Iris pigment epithelial cell (primary cell): ENCODE measurements at regions not wholly inside any gene's neighbourhood (a gene's known extent, or its start where the extent isn't known, plus 50 kb on each side); places are given as distances from the start of the nearest gene placed in this dataset.
A peak's percentile ranks its signal among the peaks of the same experiment; 100 is the strongest.
"Not testable (repeated sequence)": the region's sequence is repeated elsewhere in the genome, so short reads cannot be mapped to it uniquely, and the experiment has no call there.

Experiments
- DNase-seq: peaks from one replicate; pipeline ENCODE4 v3.0.0-alpha.2; 2011; ENCODE audit warnings: low read depth

DNA sequence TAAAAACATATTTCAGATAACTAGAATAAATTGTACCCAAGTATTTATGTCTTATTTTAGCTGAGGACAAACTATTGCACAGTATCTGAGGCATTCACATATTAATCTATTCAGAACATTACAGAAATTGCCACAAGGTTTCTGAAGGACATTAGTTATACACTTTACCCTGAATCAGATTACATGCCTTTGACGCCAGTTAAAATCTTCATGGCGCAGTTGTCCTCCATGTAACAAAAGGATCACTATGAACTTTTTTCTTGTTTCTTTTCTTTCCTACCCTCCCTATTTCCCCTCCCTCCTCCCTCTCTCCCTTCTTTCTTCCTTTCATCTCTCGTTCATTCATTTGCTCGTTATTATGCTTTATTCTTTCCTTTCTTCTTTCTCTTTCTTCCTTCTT, 176.6 kb upstream of the KITLG start:
- DNase-seq: no peak

DNA sequence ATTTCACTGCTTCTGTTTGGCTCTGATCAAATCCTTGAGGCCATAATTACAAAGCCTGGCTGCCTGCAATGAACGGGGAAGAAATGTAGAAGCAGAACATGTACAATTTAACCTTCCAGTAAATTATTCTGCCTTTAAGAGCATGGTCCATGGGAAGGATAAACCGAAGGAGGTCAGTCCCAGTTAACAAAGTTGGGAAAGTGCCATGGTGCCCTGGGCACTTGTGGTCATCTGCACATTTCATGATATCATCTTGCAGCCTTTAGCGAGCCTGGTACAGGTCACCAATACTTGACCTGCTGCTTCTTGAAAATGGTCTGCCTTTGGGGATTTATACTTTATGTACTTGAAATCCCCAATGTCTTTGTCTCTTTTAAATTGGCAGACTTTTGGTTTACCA, 175.9 kb upstream of the KITLG start:
- DNase-seq: no peak

DNA sequence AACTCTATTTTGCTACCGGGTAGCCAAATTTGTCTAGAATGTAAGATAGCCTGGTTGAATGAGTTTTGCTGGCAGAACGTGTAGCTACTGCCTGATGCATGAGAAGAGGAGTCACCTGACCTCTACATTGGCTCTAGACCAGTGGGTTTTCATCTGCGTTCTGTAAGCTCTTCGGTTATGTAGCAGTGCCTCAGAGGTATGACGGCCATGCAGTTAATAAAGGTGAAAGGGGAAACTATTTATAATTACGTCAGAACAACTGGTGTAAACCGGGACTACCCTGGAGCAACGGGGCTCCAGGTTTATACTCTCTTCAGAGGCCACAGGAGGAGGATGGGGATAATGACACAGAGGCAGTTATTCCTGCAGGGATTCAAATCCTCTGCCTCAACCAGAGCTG, 173.4 kb upstream of the KITLG start:
- DNase-seq: no peak

DNA sequence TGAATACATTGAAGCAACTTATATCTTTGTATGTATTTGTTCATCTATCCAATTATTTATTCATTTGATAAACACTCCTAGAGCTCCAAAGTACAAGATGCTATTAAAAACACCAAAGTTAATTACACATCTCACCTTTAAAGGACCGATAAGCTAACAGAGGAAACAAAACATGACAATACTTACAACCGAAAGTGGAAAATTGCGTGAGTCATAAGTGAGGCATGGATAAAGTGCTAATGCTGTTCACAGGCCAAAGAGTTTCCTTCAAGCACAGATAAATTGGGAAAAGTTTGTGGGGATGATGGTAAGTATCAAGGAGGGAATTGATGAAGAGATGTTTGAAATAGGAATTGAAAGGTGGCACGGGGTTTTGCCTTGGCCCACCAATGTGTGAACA, 172.8 kb upstream of the KITLG start:
- peak; percentile 73 for DNase-seq

DNA sequence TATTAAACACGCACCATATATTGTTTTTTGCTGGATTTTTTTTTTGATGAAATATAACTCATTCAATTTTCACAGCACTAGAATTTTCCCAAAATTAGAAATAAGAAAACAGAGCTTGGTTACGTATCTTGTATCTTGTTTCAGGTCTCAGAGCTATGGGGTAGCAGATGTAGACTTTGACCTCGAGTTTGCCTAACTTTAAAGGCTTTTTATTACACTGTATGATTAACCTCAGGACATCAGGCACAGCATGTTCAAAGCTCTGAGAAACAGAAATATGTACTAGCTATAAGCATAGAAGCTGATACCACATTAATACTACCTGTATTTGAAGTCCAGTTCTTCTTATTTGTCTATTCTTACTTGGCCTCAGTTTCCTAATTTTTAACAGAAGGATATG, 171.9 kb upstream of the KITLG start:
- no peak for DNase-seq

DNA sequence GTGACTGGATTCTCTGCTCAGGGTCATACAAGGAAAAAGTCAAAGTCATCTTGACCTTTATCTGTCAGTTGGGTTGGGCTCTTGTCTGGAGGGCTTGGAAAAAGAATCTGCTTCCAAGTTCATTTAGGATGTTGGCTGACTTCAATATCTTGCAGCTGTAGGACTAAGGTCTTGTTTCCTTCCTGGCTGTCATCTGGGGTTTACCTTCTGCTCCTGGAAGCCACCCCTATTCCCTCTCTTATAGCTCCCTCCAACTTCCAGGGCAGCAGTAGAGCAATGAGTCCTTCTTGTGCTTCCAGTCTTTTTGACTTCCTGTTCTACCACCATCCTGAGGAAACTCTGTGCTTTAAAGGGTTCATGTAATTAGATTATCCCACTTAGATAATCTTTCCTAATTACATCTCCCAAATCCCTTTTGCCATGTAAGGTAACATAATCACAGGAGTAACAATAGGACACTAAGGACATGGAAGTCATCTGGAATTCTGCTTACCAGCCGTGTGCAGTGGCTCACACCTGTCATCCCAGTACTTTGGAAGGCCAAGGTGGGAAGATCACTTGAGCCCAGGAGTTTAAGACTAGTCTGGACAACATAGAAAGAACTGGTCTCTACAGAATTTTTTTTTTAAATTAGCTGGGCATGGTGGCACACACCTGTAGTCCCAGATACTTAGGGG, 170.7 kb upstream of the KITLG start:
- DNase-seq: no peak

DNA sequence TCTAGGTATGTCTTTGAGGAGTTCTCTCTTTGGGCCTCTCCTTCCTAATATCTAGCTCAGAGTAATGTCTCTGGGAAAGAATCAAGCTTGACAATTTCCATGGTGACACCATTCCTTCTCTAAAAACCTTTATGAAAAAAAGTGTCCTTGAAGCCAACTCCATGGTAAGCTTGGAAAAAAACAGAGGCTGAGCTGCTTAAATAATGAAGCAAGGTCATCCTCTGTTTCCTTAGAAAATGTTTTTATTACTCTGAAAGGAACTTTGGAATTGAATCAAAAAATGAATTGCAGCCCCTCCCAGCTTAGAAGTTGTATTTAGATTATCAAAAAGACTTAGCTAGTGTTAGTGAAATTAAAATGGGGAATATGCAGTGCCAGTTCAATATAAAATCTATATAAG, 166.1 kb upstream of the KITLG start:
- DNase-seq: no peak

DNA sequence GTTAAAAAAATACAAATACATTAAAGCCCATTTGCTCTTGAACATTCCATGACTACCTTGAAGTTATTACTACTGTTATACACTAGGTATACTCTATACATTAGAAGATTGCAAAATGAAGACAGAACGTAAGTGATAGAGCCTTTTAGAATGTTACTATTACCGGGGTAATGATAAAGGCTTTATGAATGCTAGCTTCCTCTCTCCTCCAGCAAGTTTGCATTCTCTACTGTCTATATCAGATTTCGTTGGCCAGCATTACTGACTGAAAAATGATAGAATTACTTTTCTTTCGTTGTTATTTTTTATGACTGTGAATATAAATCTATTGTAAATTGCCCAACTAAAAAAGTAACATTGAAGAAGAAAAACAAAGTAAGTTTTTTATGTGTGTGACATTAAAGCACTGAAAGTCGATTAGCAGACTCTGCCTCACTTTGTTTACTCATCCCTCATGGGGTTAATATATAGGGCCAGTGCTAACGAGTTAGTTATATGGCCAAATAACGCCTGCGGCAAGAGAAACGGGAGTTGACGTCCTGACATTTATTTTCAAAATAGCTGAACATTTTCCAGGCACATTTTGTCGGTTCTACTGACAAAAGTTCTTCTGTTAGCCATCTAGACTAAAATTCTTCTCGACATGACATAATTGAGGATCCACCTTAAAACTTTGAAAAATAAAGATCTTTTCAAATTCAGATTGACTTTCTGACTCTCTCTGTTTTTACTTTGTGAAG, 163.8 kb upstream of the KITLG start:
- peak; percentile 36 for DNase-seq

DNA sequence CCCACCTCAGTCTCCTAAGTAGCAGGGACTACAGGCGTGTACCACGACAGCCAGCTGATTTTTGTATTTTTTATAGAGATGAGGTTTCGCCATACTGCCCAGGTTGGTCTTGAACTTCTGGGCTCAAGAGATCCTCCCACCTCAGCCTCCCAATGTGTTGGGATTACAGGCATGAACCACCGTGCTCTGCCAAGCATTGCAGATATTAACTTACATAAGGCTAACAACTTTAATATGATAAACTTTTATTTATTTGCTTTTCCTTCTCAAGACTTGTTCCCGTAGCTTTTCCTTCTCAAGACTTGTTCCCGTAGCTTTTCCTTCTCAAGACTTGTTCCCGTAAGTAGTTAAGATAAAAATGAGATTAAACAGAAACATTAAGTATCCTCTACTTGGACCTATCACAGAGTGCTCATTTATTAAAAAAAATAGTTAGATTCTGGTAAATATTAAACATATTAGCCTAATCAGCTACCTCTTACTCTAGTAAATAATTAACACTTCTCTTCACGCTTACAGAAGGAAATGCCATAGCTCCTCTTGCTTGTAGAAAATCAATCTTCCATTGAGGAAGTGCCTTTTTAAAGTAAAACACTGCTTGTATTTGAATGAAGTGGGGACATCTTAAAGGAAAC, 157.7 kb upstream of the KITLG start:
- no peak for DNase-seq

DNA sequence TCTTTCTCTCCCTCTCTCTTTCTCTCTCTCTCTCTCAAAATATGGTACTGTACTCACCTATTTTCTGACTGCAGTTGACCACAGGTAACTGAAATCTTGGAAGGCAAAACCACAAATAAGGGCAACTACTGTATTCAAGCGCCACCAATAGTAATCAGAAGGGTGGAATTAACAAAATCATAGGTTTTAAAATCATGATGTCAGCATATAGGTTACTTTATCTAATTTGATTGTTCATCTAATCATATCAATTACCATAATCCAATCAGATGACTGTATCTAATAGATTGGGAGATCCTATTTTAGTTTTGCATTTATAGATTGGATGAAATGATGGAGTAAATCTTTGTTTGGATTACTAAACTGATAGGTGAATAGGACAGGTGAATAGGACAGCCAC, 155.8 kb upstream of the KITLG start:
- DNase-seq: no peak

DNA sequence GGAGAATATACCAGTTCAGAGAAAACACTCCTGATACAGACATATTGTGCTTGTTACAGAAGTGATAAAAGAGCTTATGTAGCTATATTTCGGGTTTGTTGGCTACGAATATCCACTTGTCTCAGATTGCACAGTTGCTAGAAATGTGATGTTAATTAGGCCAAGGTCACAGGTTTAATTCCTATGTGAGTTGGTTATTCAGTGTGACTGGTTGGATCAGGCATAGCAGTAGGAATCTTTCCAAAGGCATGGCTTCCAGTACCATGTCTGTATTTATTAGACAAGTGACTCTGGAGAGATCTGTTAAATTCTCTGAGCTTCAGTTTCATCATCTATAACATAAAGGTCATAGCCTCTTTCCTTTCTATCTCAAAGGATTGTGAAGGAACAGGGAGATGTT, 152.7 kb upstream of the KITLG start:
- DNase-seq: no peak

DNA sequence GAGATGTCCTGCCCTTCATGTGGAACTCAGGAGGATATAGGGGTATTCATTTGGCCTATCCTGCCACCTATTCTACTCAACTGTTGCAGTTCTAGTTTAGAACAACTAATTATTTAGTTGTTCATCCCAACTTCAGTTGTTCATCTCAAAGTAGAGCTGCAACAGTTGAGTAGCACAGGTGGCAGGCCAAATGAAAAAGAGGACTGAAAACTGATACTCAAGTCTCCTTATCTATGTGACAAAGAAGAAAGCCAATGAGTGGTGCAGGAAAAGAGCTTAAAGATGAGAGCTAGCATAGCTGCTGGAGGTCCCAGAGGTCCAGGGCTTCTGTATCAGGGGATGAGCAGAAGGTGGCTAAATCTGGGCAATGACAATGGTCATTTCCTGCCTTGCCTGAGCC, 148.9 kb upstream of the KITLG start:
- DNase-seq: no peak

DNA sequence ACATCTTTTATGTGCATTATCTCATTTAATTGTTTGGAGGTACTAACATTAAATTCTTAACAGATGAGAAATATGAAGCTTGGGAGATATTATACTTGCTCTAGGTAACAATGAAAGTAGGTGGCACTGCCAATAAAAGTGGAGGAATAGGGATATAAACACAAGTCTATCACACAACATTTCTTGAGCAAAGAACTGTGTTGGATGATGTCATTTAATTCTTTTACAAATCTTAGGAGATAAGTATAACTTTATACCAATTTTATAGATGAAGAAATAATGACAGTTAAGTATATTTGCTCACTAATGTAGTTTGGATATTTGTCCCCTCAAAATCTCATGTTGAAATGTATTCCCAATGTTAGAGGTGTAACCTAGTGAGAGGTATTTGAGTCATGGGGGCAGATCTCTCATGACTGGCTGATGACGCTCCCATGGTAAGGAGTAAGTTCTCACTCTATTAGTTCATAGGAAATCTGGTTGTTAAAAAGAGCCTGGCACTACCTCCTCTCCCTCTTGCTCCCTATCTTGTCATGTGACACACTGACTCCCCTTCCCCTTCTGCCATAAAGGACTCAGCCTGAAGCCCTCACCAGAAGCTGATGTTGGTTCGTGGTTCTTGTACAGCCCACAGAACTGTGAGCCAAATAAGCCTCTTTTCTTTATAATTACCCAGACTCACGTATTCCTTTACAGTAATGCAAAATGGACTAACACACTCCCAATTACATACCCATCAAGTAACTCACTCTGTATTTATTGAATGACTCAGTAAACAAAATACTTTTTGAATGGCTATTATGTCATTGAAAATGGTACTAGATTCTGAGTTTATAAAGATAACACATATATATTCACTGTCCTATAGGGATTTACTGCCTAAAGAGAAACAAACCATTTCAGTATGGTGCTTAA, 146.8 kb upstream of the KITLG start:
- DNase-seq: peak; percentile 43

DNA sequence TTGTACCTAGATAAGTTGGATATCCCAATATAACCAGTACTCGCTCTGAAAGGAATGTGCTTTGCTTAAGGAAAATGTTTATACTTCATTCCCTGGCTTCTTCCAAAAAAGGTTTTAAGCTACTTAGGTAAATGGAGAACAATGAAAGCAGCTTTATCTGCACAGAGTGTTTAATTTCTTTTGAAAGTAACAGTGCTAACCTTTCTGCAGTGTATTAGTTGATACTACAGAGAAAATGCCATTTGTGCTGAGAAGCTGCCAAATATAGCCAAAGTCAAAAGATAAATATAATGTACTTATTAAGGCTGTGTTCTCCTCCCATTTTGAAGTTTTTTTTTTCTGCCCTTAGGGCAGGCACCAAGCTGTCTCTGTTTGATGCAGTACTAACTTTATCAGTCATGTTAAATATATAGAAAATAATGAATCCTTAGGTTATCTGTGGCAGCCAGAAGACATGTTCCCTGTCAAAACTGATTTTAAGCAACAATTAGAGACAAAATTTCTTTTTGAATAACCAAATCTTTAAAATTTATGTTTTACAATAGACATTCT, 145.4 kb upstream of the KITLG start:
- no peak for DNase-seq

DNA sequence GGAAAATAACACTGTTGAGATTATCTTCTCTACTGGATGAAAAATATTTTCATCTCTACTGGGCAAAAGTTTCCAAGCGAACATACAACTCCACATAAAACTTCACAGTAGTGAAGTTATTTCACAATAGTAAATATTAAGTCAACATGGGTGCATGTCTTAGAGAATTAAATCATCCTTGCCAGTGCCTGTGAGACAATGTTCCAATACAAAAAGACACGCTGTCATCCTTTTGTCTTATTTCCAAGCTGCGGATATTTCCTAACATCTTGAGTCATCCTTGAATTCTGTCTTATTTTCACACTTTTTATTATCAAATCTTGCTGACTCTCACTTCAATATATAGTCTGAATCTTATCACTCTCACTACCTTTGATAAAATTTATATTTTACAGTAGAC, 142.9 kb upstream of the KITLG start:
- peak; percentile 83 for DNase-seq

DNA sequence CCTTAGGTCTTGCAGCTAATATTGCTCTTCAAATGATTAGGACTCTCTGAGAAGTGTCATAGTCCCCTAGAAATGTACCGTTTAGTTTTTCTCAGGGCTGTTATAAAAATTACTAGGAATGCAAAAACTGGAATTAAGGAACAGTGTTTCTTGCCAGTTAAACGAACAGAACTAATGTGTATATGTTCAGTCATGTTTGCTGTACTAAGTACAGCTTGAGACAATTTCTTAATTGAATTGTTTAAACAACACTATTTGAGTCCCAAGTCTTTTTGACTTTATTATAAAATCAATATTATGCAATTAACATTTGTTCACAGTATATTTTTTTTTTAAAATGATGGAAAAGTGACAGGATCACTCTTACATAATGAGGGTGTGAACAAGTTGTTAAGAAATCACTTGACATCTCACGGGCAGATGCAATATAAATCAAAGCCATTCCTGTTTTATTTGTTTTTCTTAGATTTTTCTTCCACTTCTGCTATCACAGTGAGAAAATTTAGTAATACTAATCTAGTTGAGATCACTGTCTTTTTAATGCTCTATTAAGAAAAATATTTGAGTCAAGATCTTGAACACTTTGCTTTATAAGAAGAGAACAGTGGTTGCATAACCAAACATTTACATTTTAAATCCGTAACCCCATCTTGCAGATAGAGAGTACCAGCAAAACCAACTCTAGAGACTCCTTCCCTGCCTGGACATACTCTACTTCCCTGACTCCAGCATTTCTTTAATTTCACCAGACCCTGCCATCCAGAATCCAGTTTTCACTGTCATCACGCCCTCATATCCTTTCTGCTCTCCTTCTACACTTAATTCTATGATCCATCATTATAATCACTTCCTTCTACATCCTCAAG, 140.7 kb upstream of the KITLG start:
- no peak for DNase-seq

DNA sequence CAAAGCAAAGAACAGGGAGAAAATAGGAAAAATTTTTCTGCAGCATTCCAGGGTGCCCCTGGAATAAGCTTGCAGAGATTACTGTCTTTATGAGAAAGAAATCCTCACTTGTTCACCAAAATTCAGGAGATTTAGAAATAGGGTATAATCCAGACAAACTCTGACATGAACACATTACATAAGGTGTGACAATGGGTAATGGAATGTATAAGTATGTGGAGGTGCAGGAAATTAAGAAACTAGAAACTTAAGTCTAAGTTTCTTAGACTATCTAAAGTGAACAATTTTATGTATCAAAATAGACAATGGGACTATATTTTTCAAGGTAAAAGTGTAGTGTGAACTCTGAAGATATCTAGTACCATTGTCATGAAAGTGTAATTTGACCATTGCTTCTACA, 140.0 kb upstream of the KITLG start:
- no peak for DNase-seq

DNA sequence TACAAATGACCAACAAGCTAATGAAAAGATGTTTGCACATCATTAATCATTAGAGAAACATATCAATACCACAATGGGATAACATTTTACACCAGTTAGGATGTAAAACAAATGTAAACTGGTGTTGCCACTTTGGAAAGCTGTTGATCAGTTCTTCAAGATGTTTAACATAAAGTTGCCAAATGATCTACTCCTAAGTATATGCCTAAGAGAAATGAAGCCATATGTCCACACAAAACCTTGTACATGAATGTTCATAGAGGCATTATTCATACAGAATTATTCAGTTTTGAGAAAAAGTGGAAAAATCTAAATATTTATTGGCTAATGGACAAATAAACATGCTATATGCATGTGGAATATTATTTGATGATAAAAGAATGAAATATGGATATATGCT, 136.9 kb upstream of the KITLG start:
- no peak for DNase-seq

DNA sequence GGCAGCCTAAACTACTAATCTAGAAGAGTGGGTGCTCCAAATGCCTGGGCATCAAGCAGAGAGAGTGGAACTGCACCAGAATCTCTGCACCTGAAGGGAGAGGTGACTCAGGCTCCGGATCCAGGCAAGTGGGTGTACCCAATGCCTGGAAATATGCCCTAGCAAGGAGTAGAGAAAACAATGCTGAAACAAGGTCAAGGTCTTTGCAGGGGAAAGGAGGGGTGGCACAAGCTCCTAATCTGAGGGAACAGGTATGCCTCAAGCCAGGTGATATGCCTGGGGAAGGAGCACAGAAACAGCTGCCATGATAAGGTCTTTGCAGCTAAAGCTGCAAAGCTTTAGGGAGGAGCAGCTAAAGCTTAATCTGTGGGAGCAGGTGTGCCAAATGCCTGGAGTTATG, 136.0 kb upstream of the KITLG start:
- DNase-seq: no peak

DNA sequence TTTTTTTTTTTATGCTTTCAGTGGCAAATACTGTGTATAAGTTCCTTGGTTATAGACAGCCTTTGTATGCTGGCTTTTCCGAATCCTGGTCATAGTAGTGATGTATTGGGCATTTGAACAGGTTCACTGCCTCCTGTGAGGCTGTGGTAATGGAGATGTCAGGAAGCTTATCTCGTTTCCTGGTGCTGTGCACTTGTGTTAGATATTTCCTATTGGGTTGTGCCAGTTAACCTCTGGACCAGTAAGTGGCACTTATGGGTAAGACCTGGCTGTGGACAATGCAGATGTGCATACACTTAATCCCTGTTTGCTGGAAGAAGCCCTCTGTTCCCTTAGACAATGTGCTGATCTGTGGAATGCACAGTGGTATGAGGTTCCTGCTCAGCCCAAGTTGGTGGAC, 135.4 kb upstream of the KITLG start:
- no peak for DNase-seq

DNA sequence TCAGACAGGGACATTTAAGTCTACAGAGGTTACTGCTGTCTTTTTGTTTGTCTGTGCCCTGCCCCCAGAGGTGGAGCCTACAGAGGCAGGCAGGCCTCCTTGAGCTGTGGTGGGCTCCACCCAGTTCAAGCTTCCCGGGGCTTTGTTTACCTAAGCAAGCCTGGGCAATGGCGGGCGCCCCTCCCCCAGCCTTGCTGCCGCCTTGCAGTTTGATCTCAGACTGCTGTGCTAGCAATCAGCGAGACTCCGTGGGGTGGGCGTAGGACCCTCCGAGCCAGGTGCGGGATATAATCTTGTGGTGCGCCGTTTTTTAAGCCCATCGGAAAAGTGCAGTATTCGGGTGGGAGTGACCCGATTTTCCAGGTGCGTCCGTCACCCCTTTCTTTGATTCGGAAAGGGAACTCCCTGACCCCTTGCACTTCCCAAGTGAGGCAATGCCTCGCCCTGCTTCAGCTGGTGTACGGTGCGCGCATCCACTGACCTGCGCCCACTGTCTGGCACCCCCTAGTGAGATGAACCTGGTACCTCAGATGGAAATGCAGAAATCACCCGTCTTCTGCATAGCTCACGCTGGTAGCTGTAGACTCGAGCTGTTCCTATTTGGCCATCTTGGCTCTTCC, 134.1 kb upstream of the KITLG start:
- DNase-seq: not testable (repeated sequence)
